SK-N-SH treated with all-trans-retinoic acid at 6 μM for 48 hours (cell line): ENCODE measurements at regions not wholly inside any gene's neighbourhood (a gene's known extent, or its start where the extent isn't known, plus 50 kb on each side); places are given as distances from the start of the nearest gene placed in this dataset.

Experiments used
- ATAC-seq: fragments of 200-7000 bp; cut with Tn5 transposase; 3 replicates; pipeline ENCODE4 v1.9.1; 2020; ENCODE audit warnings: mild to moderate bottlenecking, moderate library complexity
- ARNTL ChIP-seq: fragments of 450-650 bp; formaldehyde crosslinking; IDR thresholded peaks from 2 replicates; pipeline ENCODE4 v1.5.0; 2020; ENCODE audit warnings: low read depth, mild to moderate bottlenecking, moderate library complexity, borderline replicate concordance
- BACH2 ChIP-seq: fragments of 250-450 bp; sonication (Bioruptor Pico); IDR thresholded peaks from 2 replicates; pipeline ENCODE4 v1.9.0; 2021; ENCODE audit warnings: mild to moderate bottlenecking, borderline replicate concordance
- ESRRG ChIP-seq: fragments of 250-450 bp; sonication (Bioruptor Pico); IDR thresholded peaks from 2 replicates; pipeline ENCODE4 v1.6.1; 2021; ENCODE audit warnings: mild to moderate bottlenecking
- GLIS3 ChIP-seq: fragments of 250-450 bp; sonication (Bioruptor Pico); IDR thresholded peaks from 2 replicates; pipeline ENCODE4 v1.5.0; 2020; ENCODE audit warnings: mild to moderate bottlenecking, moderate library complexity
- ISL1 ChIP-seq: fragments of 250-450 bp; sonication (Bioruptor Pico); IDR thresholded peaks from 2 replicates; pipeline ENCODE4 v2.1.2; 2022; ENCODE audit warnings: mild to moderate bottlenecking, moderate library complexity
- OSR1 ChIP-seq: fragments of 250-450 bp; sonication (Bioruptor Pico); IDR thresholded peaks from 2 replicates; pipeline ENCODE4 v1.8.0; 2022; ENCODE audit warnings: moderate library complexity, mild to moderate bottlenecking, inconsistent platforms
- RARB ChIP-seq: fragments of 250-450 bp; sonication (Bioruptor Pico); IDR thresholded peaks from 2 replicates; pipeline ENCODE4 v1.8.0; 2021; ENCODE audit warnings: mild to moderate bottlenecking, moderate library complexity
- SNAI2 ChIP-seq: fragments of 250-450 bp; sonication (Bioruptor Pico); IDR thresholded peaks from 2 replicates; pipeline ENCODE4 v1.5.0; 2020; ENCODE audit warnings: mild to moderate bottlenecking, moderate library complexity
- TCF4 ChIP-seq: fragments of 250-450 bp; sonication (Bioruptor Pico); IDR thresholded peaks from 2 replicates; pipeline ENCODE4 v1.8.0; 2021; ENCODE audit warnings: mild to moderate bottlenecking, moderate library complexity, borderline replicate concordance
- TOX ChIP-seq: fragments of 250-450 bp; sonication (Bioruptor Pico); IDR thresholded peaks from 2 replicates; pipeline ENCODE4 v1.8.0; 2021; ENCODE audit warnings: mild to moderate bottlenecking, moderate library complexity, borderline replicate concordance
- ZC3H10 ChIP-seq: fragments of 250-450 bp; sonication (Bioruptor Pico); IDR thresholded peaks from 2 replicates; pipeline ENCODE4 v1.5.1; 2021; ENCODE audit warnings: mild to moderate bottlenecking, moderate library complexity
- ZFP3 ChIP-seq: fragments of 250-450 bp; sonication (Bioruptor Pico); IDR thresholded peaks from 2 replicates; pipeline ENCODE4 v1.5.0; 2020; ENCODE audit warnings: mild to moderate bottlenecking, moderate library complexity
- ZFP30 ChIP-seq: fragments of 450-650 bp; formaldehyde crosslinking; IDR thresholded peaks from 2 replicates; pipeline ENCODE4 v1.5.0; 2022; ENCODE audit warnings: mild to moderate bottlenecking, moderate library complexity
- ZNF565 ChIP-seq: fragments of 450-650 bp; formaldehyde crosslinking; conservative IDR thresholded peaks from 2 replicates; pipeline ENCODE4 v1.5.0; 2020; ENCODE audit warnings: low read depth, mild to moderate bottlenecking, moderate library complexity
- ZNF70 ChIP-seq: fragments of 450-650 bp; formaldehyde crosslinking; IDR thresholded peaks from 2 replicates; pipeline ENCODE4 v1.5.0; 2020; ENCODE audit warnings: mild to moderate bottlenecking, moderate library complexity
- ZNF8 ChIP-seq: fragments of 450-650 bp; formaldehyde crosslinking; IDR thresholded peaks from 2 replicates; pipeline ENCODE4 v1.5.0; 2020; ENCODE audit warnings: mild to moderate bottlenecking, moderate library complexity
- TF ChIP-seq, protein P1 (sequence below): fragments of 250-450 bp; sonication (Bioruptor Pico); IDR thresholded peaks from 2 replicates; pipeline ENCODE4 v1.8.0; 2020; ENCODE audit warnings: mild to moderate bottlenecking, moderate library complexity, borderline replicate concordance
- TF ChIP-seq, protein P2 (sequence below): fragments of 250-450 bp; sonication (Bioruptor Pico); IDR thresholded peaks from 2 replicates; pipeline ENCODE4 v1.5.1; 2021; ENCODE audit warnings: mild to moderate bottlenecking, moderate library complexity
- TF ChIP-seq, protein P3 (sequence below): fragments of 250-450 bp; sonication (Bioruptor Pico); IDR thresholded peaks from 2 replicates; pipeline ENCODE4 v1.5.1; 2020; ENCODE audit warnings: low read depth, mild to moderate bottlenecking, moderate library complexity
- TF ChIP-seq, protein P4 (sequence below): fragments of 250-450 bp; sonication (Bioruptor Pico); IDR thresholded peaks from 2 replicates; pipeline ENCODE4 v1.5.0; 2020; ENCODE audit warnings: mild to moderate bottlenecking, moderate library complexity
- TF ChIP-seq, protein P5 (sequence below): fragments of 250-450 bp; sonication (Bioruptor Pico); IDR thresholded peaks from 2 replicates; pipeline ENCODE4 v1.8.0; 2021; ENCODE audit warnings: low read depth, mild to moderate bottlenecking, moderate library complexity, borderline replicate concordance

DNA sequence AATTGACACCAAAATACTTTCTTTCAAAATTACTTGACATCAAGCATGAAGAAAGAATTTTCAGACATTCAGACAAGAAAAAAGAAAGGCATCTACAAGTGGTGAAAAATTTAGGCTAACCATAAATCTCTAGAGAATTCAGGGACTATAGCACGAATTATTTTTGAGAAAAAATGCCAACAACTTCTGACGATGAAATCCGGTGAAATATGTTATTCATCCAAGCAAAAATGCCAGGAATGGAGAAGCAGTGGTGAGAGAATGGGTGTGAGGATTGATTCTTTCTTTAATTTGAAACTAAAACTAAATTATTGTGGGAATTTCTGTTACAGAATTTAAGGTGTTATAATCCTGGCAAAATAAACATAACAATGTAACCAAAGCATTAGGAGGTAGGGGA lies 69.4 kb upstream of the SORBS2 start:
- no peak for TF ChIP-seq ARNTL (CRISPR knock-in tag)
- TF ChIP-seq, protein P1, sequence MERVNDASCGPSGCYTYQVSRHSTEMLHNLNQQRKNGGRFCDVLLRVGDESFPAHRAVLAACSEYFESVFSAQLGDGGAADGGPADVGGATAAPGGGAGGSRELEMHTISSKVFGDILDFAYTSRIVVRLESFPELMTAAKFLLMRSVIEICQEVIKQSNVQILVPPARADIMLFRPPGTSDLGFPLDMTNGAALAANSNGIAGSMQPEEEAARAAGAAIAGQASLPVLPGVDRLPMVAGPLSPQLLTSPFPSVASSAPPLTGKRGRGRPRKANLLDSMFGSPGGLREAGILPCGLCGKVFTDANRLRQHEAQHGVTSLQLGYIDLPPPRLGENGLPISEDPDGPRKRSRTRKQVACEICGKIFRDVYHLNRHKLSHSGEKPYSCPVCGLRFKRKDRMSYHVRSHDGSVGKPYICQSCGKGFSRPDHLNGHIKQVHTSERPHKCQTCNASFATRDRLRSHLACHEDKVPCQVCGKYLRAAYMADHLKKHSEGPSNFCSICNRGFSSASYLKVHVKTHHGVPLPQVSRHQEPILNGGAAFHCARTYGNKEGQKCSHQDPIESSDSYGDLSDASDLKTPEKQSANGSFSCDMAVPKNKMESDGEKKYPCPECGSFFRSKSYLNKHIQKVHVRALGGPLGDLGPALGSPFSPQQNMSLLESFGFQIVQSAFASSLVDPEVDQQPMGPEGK: no peak
- no peak for TF ChIP-seq BACH2 (CRISPR knock-in tag)
- TF ChIP-seq RARB (CRISPR knock-in tag): no peak
- TF ChIP-seq, protein P2, sequence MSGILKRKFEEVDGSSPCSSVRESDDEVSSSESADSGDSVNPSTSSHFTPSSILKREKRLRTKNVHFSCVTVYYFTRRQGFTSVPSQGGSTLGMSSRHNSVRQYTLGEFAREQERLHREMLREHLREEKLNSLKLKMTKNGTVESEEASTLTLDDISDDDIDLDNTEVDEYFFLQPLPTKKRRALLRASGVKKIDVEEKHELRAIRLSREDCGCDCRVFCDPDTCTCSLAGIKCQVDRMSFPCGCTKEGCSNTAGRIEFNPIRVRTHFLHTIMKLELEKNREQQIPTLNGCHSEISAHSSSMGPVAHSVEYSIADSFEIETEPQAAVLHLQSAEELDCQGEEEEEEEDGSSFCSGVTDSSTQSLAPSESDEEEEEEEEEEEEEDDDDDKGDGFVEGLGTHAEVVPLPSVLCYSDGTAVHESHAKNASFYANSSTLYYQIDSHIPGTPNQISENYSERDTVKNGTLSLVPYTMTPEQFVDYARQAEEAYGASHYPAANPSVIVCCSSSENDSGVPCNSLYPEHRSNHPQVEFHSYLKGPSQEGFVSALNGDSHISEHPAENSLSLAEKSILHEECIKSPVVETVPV (CRISPR knock-in tag): no peak
- no peak for TF ChIP-seq TCF4 (CRISPR knock-in tag)
- no peak for TF ChIP-seq ZC3H10 (CRISPR knock-in tag)
- no peak for TF ChIP-seq SNAI2 (CRISPR knock-in tag)
- TF ChIP-seq TOX: no peak
- no peak for TF ChIP-seq ZFP30 (CRISPR knock-in tag)
- no peak for ATAC-seq

DNA sequence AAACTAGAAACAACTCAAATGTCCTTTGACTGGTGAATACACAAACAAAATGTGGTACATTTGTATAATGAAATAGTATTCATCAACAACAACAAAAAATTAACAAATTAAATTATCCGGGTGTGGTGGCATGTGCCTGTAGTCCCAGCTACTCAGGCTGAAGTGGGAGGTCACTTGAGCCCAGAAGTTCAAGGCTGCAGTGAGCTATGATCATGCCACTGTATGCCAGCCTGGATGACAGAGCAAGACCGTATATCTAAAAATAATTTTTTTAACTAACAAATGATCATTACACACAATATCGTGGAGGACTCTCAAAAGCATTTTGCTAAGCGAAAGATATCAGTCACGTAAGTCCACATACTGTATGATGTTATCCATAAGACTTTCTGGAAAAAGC lies 71.6 kb upstream of the SORBS2 start:
- no peak for ATAC-seq
- TF ChIP-seq TOX: no peak
- no peak for TF ChIP-seq ZFP3
- TF ChIP-seq, protein P3, sequence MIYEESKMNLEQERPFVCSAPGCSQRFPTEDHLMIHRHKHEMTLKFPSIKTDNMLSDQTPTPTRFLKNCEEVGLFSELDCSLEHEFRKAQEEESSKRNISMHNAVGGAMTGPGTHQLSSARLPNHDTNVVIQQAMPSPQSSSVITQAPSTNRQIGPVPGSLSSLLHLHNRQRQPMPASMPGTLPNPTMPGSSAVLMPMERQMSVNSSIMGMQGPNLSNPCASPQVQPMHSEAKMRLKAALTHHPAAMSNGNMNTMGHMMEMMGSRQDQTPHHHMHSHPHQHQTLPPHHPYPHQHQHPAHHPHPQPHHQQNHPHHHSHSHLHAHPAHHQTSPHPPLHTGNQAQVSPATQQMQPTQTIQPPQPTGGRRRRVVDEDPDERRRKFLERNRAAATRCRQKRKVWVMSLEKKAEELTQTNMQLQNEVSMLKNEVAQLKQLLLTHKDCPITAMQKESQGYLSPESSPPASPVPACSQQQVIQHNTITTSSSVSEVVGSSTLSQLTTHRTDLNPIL (CRISPR knock-in tag): no peak
- TF ChIP-seq, protein P2 (CRISPR knock-in tag): no peak
- TF ChIP-seq ARNTL (CRISPR knock-in tag): no peak
- no peak for TF ChIP-seq ZNF565 (CRISPR knock-in tag)
- TF ChIP-seq ESRRG (CRISPR knock-in tag): no peak
- TF ChIP-seq ZNF8 (CRISPR knock-in tag): no peak
- TF ChIP-seq TCF4 (CRISPR knock-in tag): no peak
- no peak for TF ChIP-seq ZNF70 (CRISPR knock-in tag)
- no peak for TF ChIP-seq GLIS3 (CRISPR knock-in tag)
- TF ChIP-seq ZFP30 (CRISPR knock-in tag): no peak
- TF ChIP-seq ISL1 (CRISPR knock-in tag): no peak
- no peak for TF ChIP-seq OSR1
- no peak for TF ChIP-seq ZC3H10 (CRISPR knock-in tag)
- TF ChIP-seq, protein P4, sequence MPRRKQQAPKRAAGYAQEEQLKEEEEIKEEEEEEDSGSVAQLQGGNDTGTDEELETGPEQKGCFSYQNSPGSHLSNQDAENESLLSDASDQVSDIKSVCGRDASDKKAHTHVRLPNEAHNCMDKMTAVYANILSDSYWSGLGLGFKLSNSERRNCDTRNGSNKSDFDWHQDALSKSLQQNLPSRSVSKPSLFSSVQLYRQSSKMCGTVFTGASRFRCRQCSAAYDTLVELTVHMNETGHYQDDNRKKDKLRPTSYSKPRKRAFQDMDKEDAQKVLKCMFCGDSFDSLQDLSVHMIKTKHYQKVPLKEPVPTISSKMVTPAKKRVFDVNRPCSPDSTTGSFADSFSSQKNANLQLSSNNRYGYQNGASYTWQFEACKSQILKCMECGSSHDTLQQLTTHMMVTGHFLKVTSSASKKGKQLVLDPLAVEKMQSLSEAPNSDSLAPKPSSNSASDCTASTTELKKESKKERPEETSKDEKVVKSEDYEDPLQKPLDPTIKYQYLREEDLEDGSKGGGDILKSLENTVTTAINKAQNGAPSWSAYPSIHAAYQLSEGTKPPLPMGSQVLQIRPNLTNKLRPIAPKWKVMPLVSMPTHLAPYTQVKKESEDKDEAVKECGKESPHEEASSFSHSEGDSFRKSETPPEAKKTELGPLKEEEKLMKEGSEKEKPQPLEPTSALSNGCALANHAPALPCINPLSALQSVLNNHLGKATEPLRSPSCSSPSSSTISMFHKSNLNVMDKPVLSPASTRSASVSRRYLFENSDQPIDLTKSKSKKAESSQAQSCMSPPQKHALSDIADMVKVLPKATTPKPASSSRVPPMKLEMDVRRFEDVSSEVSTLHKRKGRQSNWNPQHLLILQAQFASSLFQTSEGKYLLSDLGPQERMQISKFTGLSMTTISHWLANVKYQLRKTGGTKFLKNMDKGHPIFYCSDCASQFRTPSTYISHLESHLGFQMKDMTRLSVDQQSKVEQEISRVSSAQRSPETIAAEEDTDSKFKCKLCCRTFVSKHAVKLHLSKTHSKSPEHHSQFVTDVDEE (CRISPR knock-in tag): no peak

DNA sequence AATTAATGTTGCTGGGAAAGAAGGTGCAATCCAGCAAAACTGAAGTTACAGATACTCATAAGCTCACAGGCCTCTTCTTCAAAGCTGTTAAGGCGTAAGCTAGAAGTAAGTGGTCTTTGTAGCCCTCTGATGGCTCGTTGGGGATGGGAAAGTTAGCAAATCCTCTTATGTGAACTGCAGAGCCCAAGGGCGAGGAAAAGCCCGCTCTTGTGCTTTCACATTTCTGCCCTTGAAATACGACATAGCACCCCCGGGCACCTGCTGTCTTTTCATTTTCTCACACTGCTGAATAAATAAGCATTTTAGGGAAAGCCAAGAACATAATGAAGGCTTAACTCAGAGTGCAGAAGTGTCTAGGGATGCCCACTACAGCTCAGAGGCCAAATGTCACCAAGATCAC lies 73.1 kb upstream of the SORBS2 start:
- no peak for ATAC-seq
- no peak for TF ChIP-seq ZNF70 (CRISPR knock-in tag)
- TF ChIP-seq ZFP3: no peak

DNA sequence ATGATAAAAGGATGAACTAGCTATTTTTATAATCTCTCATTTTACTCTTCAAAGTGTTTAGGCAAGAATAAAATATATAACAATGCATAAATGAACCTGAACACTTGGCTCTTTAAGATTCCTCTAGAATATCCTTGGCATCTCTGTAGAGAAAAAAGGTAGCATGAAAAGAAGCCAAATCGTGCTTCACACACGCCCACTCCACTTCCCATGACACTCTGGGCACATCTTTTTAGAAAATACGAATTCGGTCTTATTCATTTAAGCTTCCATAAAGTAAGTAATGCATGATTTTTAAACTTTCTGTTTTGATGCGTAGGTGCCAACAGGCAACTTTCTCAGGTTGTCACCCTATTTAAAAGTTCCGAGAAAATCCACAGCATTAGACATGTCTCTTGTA lies 73.6 kb upstream of the SORBS2 start:
- ATAC-seq: no peak
- no peak for TF ChIP-seq SNAI2 (CRISPR knock-in tag)
- no peak for TF ChIP-seq TCF4 (CRISPR knock-in tag)
- TF ChIP-seq TOX: no peak
- TF ChIP-seq GLIS3 (CRISPR knock-in tag): no peak
- TF ChIP-seq ZNF565 (CRISPR knock-in tag): no peak
- no peak for TF ChIP-seq ZC3H10 (CRISPR knock-in tag)
- TF ChIP-seq OSR1: no peak
- TF ChIP-seq, protein P5, sequence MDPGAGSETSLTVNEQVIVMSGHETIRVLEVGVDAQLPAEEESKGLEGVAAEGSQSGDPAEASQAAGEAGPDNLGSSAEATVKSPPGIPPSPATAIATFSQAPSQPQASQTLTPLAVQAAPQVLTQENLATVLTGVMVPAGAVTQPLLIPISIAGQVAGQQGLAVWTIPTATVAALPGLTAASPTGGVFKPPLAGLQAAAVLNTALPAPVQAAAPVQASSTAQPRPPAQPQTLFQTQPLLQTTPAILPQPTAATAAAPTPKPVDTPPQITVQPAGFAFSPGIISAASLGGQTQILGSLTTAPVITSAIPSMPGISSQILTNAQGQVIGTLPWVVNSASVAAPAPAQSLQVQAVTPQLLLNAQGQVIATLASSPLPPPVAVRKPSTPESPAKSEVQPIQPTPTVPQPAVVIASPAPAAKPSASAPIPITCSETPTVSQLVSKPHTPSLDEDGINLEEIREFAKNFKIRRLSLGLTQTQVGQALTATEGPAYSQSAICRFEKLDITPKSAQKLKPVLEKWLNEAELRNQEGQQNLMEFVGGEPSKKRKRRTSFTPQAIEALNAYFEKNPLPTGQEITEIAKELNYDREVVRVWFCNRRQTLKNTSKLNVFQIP: no peak
- TF ChIP-seq, protein P4 (CRISPR knock-in tag): no peak
